Psoas muscle (tissue), 7 donors: ENCODE measurements at regions not wholly inside any gene's neighbourhood (a gene's known extent, or its start where the extent isn't known, plus 50 kb on each side); places are given as distances from the start of the nearest gene placed in this dataset.
"Not testable (repeated sequence)": the region's sequence is repeated elsewhere in the genome, so short reads cannot be mapped to it uniquely, and the experiment has no call there.

Experiments
- ATAC-seq, 4 donors: fragments of 200-7000 bp; cut with Tn5 transposase; one replicate each; pipeline ENCODE4 v1.9.1; 2020; ENCODE audit warnings: moderate library complexity in 3 of 4, mild to moderate bottlenecking in 2 of 4
- DNase-seq, 2 donors: peaks; one replicate each; pipeline ENCODE4 v3.0.0-alpha.2; 2020
- H3K27ac ChIP-seq: fragments of 200-600 bp; one replicate; pipeline ENCODE4 v1.8.0; 2022
- H3K27me3 ChIP-seq, 3 donors: fragments of 200-600 bp in 1 of 3; one replicate each; pipeline versions ENCODE4 v1.6.1 to v1.8.0; 2013 to 2022; ENCODE audit warnings: low read length in 2 of 3, mild to moderate bottlenecking in 2 of 3, moderate library complexity in 1 of 3; ENCODE audit not compliant: insufficient read depth in 3 of 3
- H3K36me3 ChIP-seq, 2 donors: fragments of 200-600 bp in 1 of 2; one replicate each; pipeline versions ENCODE4 v1.6.1 to v1.8.0; 2013 to 2022; ENCODE audit warnings: low read depth in 1 of 2, mild to moderate bottlenecking in 1 of 2, moderate library complexity in 1 of 2; ENCODE audit not compliant: insufficient read depth in 1 of 2
- H3K4me1 ChIP-seq: fragments of 200-600 bp; one replicate; pipeline ENCODE4 v1.8.0; 2022
- H3K4me3 ChIP-seq: fragments of 200-600 bp; one replicate; pipeline ENCODE4 v1.8.0; 2022; ENCODE audit warnings: mild to moderate bottlenecking
- H3K9me3 ChIP-seq: fragments of 200-600 bp; one replicate; pipeline ENCODE4 v1.8.0; 2022
- whole genome bisulfite sequencing, 3 donors: extraction: QIAGEN DNeasy Blood & Tissue Kit; methylation state at CpG; one replicate each; pipeline versions ENCODE4 v1.1.6 to v1.1.7; 2013; 5-methylcytosine and 5-hydroxymethylcytosine counted together
- intact Hi-C, 2 donors: fragments of 100-400 bp; cut with DNase I; formaldehyde crosslinking; loops; one replicate each; pipeline versions ENCODE4 v1.11.0 to v1.14.2; 2022
- donor health status: healthy with polysubstance abuse.
- donor health status: DM: no; HTN: no; CAD: no; lungs with moderate emphysema.
- donor health status: Bipolar disorder and iron deficiency.
- donor health status: healthy.
- donor health status: DM: yes; HTN: yes; CAD: no.
- donor health status: DM: no; HTN: no; CAD: no.
- donor health status: DM: yes; HTN: yes; CAD: no.

GRCh38 chr22:11053403-11054344, 4474.3 kb upstream of the OR11H1 start:
- H3K4me1 ChIP-seq, H3K27ac ChIP-seq, H3K4me3 ChIP-seq, H3K27me3 ChIP-seq, H3K9me3 ChIP-seq, H3K36me3 ChIP-seq, intact Hi-C loops: not testable (repeated sequence)
- DNase-seq (peak in 1 of 2 donors; percentile 54), ATAC-seq (peak; percentile 1 to 25 (median 20))
- WGBS, 3 donors: 59 to 68% (median 61%) methylated on average over 24 of the region's 24 CpGs

GRCh38 chr22:11054681-11055080, 4473.3 kb upstream of the OR11H1 start:
- H3K4me1 ChIP-seq, intact Hi-C loops, H3K4me3 ChIP-seq, H3K9me3 ChIP-seq, H3K27ac ChIP-seq, H3K27me3 ChIP-seq, H3K36me3 ChIP-seq: not testable (repeated sequence)
- WGBS, 3 donors: 67 to 74% (median 71%) methylated on average over 11 of the region's 11 CpGs
- ATAC-seq: peak in 1 of 4 donors; percentile 1
- peak in 1 of 2 donors; percentile 60 for DNase-seq

DNA sequence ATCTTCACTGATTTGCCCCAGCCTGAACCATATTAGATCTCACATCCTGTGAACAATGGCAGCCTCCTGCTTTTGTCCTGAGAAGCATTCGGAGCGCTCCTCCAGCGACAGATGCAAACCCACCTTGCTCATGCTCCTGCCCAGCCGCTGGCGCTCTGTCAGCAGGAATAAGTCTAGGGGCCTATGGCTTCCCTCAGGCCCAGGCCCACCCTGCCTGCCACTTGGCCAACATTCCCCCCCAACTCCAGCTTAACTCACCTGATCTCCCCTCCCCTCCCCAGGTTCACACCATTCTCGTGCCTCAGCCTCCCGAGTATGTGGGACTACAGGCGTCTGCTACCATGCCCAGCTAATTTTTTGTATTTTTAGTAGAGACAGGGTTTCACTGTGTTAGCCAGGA, 4472.8 kb upstream of the OR11H1 start:
- DNase-seq: peak in 1 of 2 donors; percentile 58
- intact Hi-C loops, H3K36me3 ChIP-seq, ATAC-seq, H3K4me1 ChIP-seq, H3K27me3 ChIP-seq, H3K9me3 ChIP-seq, H3K27ac ChIP-seq, H3K4me3 ChIP-seq: not testable (repeated sequence)
- WGBS, 3 donors: 77 to 81% (median 80%) methylated on average over 8 of the region's 8 CpGs

DNA sequence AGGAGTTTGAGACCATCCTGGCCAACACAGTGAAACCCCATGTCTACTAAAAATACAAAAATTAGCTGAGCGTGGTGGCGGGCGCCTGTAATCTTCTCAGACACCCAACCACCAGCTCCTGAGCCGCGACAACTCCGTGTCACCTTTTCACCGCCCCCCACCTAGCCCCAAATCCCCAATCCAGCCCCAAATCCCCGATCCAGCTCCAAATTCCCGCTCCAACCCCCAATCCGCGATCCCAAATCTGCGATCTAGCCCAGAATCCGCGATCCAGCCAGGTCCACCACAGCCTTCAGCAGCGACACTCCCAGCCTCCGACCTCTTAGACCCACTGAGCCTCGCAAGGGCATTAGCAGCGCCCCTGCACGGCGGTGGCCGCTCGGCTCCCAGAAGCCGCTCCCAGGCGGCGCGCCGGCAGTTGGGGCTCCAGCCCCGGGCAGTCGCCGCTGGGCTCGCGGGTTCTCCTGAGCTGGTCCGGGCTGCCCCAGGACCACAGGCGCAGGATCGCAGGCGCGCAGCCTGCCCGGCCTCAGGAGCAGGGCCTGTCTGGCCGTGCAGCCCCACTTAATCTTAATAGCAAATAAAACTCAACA, 4469.9 kb upstream of the OR11H1 start:
- 67 to 75% (median 75%) methylated on average over 35 to 38 of the region's 39 CpGs for WGBS, 3 donors
- H3K27ac ChIP-seq, ATAC-seq, intact Hi-C loops, H3K27me3 ChIP-seq, H3K4me1 ChIP-seq, H3K4me3 ChIP-seq, H3K36me3 ChIP-seq: not testable (repeated sequence)
- peak in 1 of 2 donors; percentile 49 for DNase-seq
- peaks cover 14% of the 10 kb centered on the region for H3K9me3 ChIP-seq

GRCh38 chr22:11059129-11059528, 4468.9 kb upstream of the OR11H1 start:
- H3K4me3 ChIP-seq, H3K4me1 ChIP-seq, ATAC-seq, H3K27me3 ChIP-seq, H3K27ac ChIP-seq, intact Hi-C loops, DNase-seq, H3K36me3 ChIP-seq: not testable (repeated sequence)
- 80 to 85% (median 83%) methylated on average over 3 of the region's 3 CpGs for WGBS, 3 donors
- peaks cover 14% of the 10 kb centered on the region for H3K9me3 ChIP-seq

DNA sequence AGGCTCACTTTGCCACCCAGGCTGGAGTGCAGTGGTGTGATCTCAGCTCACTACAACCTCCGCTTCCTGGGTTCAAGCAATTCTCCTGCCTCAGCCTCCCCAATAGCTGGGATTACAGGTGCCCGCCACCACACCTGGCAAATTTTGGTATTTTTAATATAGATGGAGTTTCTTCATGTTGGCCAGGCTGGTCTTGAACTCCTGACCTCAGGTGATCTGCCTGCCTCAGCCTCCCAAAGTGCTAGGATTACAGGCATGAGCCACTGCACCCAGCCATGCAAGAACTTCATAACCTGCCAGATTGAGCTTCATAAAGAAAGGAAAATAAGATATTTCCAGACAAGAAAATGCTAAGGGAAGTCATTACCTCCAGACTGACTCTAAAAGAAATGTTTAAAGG, 4467.2 kb upstream of the OR11H1 start:
- H3K9me3 ChIP-seq: peaks cover 14% of the 10 kb centered on the region
- H3K36me3 ChIP-seq, DNase-seq, H3K27me3 ChIP-seq, H3K4me3 ChIP-seq, ATAC-seq, intact Hi-C loops, H3K4me1 ChIP-seq, H3K27ac ChIP-seq: not testable (repeated sequence)
- WGBS, 3 donors: 66 to 79% (median 71%) methylated on average over 2 of the region's 2 CpGs

- H3K9me3 ChIP-seq, intact Hi-C loops, H3K4me1 ChIP-seq, H3K4me3 ChIP-seq, ATAC-seq, DNase-seq, H3K27me3 ChIP-seq, H3K36me3 ChIP-seq, H3K27ac ChIP-seq: not testable (repeated sequence)
- whole genome bisulfite sequencing, 3 donors: 32 to 37% (median 36%) methylated on average over 2 of the region's 3 CpGs
These were observed 4465.5 kb upstream of the OR11H1 start for GRCh38 chr22:11062534-11062933.

GRCh38 chr22:11063022-11063685, 4464.8 kb upstream of the OR11H1 start:
- WGBS, 3 donors: 33 to 37% (median 35%) methylated on average over 5 of the region's 5 CpGs
- intact Hi-C loops, H3K27ac ChIP-seq, H3K9me3 ChIP-seq, H3K36me3 ChIP-seq, H3K27me3 ChIP-seq, H3K4me1 ChIP-seq, H3K4me3 ChIP-seq, DNase-seq, ATAC-seq: not testable (repeated sequence)

GRCh38 chr22:11065210-11065609, 4462.8 kb upstream of the OR11H1 start:
- not testable (repeated sequence) for DNase-seq

GRCh38 chr22:11065876-11066457, 4462.0 kb upstream of the OR11H1 start:
- H3K27me3 ChIP-seq, H3K27ac ChIP-seq, intact Hi-C loops, H3K9me3 ChIP-seq, H3K4me1 ChIP-seq, H3K4me3 ChIP-seq, H3K36me3 ChIP-seq, DNase-seq, ATAC-seq: not testable (repeated sequence)
- WGBS, 3 donors: 73 to 79% (median 76%) methylated on average over 18 of the region's 18 CpGs

More at GRCh38 chr22:11065210-11065609, 4462.8 kb upstream of the OR11H1 start:
- H3K27me3 ChIP-seq, H3K4me1 ChIP-seq, H3K27ac ChIP-seq, ATAC-seq, H3K9me3 ChIP-seq, intact Hi-C loops, H3K36me3 ChIP-seq, H3K4me3 ChIP-seq: not testable (repeated sequence)
- 70 to 74% (median 73%) methylated on average over 6 of the region's 6 CpGs for WGBS, 3 donors
